ENCODE measurements at regions not wholly inside any gene's neighbourhood (a gene's known extent, or its start where the extent isn't known, plus 50 kb on each side); places are given as distances from the start of the nearest gene placed in this dataset.
A peak's percentile ranks its signal among the peaks of the same experiment; 100 is the strongest.

DNA sequence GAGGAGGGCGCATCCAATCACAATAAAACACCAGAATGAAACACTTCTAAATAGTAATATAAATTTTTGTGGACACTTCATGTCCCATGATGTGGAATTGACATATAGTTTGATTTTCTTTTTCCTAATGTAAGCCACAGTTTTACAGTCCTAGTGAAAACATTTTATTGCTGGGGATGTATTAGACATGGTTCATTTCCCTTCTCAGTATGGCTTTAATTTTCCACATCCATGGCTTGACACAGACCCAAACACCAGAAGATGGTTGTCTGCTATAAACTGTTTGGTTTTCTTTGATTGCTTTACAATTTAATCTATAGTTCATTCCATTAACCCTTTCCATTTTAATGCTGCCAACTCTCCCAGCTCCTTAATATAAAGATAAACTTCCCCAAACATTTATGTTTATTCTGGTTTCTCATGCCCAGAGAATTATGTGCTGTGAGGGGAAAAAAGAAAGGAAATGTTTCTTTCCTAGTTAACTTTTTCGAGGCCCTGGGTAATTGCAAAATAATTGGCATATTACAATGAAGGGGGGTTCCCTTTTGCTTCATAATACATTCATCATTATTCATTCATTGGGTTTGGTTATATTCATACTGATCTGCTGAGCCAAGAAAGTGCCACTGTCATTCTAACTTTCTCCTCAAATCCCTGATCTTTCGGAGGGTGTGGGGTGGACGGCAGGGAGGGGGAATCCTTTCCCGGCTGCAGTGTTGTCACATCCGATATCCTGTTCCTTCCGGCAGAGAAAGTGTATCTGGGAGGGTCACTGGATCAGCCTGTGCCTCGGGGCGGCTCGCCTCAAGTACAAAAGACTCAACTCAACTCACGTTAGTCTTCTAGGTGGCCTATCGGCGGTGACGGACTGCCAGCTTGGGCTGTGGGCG, 127.6 kb upstream of the TFAP2D start:
- WGBS, 4 donors: 65 to 72% (median 68%) methylated on average over 14 to 15 of the region's 15 CpGs

GRCh38 chr6:50586331-50586675, 127.0 kb upstream of the TFAP2D start:
- no peaks in the 10 kb centered on the region for H3K27me3 ChIP-seq
- intact Hi-C loops (cut with DNase I): no loop called here
- 83 to 92% (median 86%) methylated on average over 2 of the region's 2 CpGs for WGBS, 4 donors
- H3K9me3 ChIP-seq: no peaks in the 10 kb centered on the region
- H3K27ac ChIP-seq: no peak overlapping the region
- ATAC-seq (no peak), DNase-seq (no peak)
- no peaks in the 10 kb centered on the region for H3K4me1 ChIP-seq
- no peak for TF ChIP-seq POLR2A (IDR thresholded peaks at IDR 0.05)
- TF ChIP-seq, protein P1, sequence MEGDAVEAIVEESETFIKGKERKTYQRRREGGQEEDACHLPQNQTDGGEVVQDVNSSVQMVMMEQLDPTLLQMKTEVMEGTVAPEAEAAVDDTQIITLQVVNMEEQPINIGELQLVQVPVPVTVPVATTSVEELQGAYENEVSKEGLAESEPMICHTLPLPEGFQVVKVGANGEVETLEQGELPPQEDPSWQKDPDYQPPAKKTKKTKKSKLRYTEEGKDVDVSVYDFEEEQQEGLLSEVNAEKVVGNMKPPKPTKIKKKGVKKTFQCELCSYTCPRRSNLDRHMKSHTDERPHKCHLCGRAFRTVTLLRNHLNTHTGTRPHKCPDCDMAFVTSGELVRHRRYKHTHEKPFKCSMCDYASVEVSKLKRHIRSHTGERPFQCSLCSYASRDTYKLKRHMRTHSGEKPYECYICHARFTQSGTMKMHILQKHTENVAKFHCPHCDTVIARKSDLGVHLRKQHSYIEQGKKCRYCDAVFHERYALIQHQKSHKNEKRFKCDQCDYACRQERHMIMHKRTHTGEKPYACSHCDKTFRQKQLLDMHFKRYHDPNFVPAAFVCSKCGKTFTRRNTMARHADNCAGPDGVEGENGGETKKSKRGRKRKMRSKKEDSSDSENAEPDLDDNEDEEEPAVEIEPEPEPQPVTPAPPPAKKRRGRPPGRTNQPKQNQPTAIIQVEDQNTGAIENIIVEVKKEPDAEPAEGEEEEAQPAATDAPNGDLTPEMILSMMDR (IDR thresholded peaks at IDR 0.05): no peak
- H3K4me3 ChIP-seq: no peak overlapping the region
- H3K36me3 ChIP-seq: no peaks in the 10 kb centered on the region

More for the DNA sequence above, 127.6 kb upstream of the TFAP2D start:
- DNase-seq (no peak), ATAC-seq (no peak)
- Histone ChIP-seq H3K27ac (no peak overlapping the region), H3K4me3 (no peak overlapping the region), H3K36me3 (no peaks in the 10 kb centered on the region), H3K27me3 (no peaks in the 10 kb centered on the region), H3K9me3 (no peaks in the 10 kb centered on the region), H3K4me1 (no peaks in the 10 kb centered on the region)
- intact Hi-C loops (cut with DNase I): no loop called here
- TF ChIP-seq, protein P1 (IDR thresholded peaks at IDR 0.05): no peak
- TF ChIP-seq POLR2A (IDR thresholded peaks at IDR 0.05): no peak

- intact Hi-C loops (cut with DNase I): no loop called here
These were observed 123.4 kb upstream of the TFAP2D start for GRCh38 chr6:50589751-50590470.

GRCh38 chr6:50591135-50591534, 122.2 kb upstream of the TFAP2D start:
- Histone ChIP-seq H3K36me3 (no peaks in the 10 kb centered on the region), H3K27ac (no peak overlapping the region), H3K4me3 (no peak overlapping the region), H3K27me3 (peaks cover 0 to 6% (median 0%) of the 10 kb centered on the region in 9 donors), H3K4me1 (no peaks in the 10 kb centered on the region), H3K9me3 (no peaks in the 10 kb centered on the region)
- DNase-seq (no peak), ATAC-seq (peak in 1 of 4 donors; percentile 13)
- WGBS, 4 donors: 10 to 20% (median 13%) methylated on average over 4 of the region's 4 CpGs
- TF ChIP-seq, protein P1 (IDR thresholded peaks at IDR 0.05): no peak
- TF ChIP-seq POLR2A (IDR thresholded peaks at IDR 0.05): no peak
- intact Hi-C loops (cut with DNase I): no loop called here

More at GRCh38 chr6:50589751-50590470, 123.4 kb upstream of the TFAP2D start:
- no peak for TF ChIP-seq POLR2A (IDR thresholded peaks at IDR 0.05)
- TF ChIP-seq, protein P1 (IDR thresholded peaks at IDR 0.05): no peak
- Histone ChIP-seq H3K4me1 (no peaks in the 10 kb centered on the region), H3K27me3 (peaks cover 0 to 6% (median 0%) of the 10 kb centered on the region in 9 donors), H3K36me3 (no peaks in the 10 kb centered on the region), H3K27ac (no peak overlapping the region), H3K9me3 (no peaks in the 10 kb centered on the region), H3K4me3 (no peak overlapping the region)
- DNase-seq (no peak), ATAC-seq (no peak)
- WGBS, 4 donors: 51 to 64% (median 59%) methylated on average over 5 of the region's 5 CpGs

Data from heart left ventricle (tissue), 16 donors.